CD4-positive, alpha-beta T cell (primary cell): ENCODE measurements at regions not wholly inside any gene's neighbourhood (a gene's known extent, or its start where the extent isn't known, plus 50 kb on each side); places are given as distances from the start of the nearest gene placed in this dataset.

Experiments used
- ATAC-seq: fragments of 200-7000 bp; cut with Tn5 transposase; one replicate; pipeline ENCODE4 v1.10.0; 2022; ENCODE audit warnings: mild to moderate bottlenecking; ENCODE audit not compliant: poor library complexity
- CTCF ChIA-PET: fragments of 350-600 bp; sonication (Branson Sonifier 250); formaldehyde crosslinking; loops from one replicate; lab custom pipeline; 2021; ENCODE audit warnings: antibody characterized with exemption, inconsistent platforms; lab: Charles Lee
- POLR2A ChIA-PET: fragments of 350-600 bp; sonication (Branson Sonifier 250); formaldehyde crosslinking; loops from one replicate; lab custom pipeline; 2021; ENCODE audit warnings: antibody characterized with exemption, inconsistent platforms; lab: Charles Lee
- DNase-seq, 14 experiments: peaks; one replicate each; pipeline ENCODE4 v3.0.0-alpha.2; 2013 to 2020; ENCODE audit warnings: mixed read lengths in 2 of 14
- H3K27ac ChIP-seq, 2 donors: one replicate each; pipeline versions ENCODE4 v1.5.1 to v1.7.0; 2013; ENCODE audit warnings: low read length in 2 of 2, low read depth in 1 of 2, mild to moderate bottlenecking in 1 of 2
- H3K27me3 ChIP-seq, 2 experiments: 1 replicate in 1 of 2; 2 replicates in 1 of 2; pipeline versions ENCODE4 v1.6.1 to v1.7.0; 2013; ENCODE audit warnings: low read length in 2 of 2, control low read depth in 1 of 2, mild to moderate bottlenecking in 1 of 2, moderate library complexity in 1 of 2; ENCODE audit not compliant: insufficient read depth in 2 of 2, control insufficient read depth in 1 of 2
- H3K36me3 ChIP-seq: one replicate; pipeline ENCODE4 v1.6.1; 2013; ENCODE audit warnings: low read length, control low read depth; ENCODE audit not compliant: insufficient read depth
- H3K4me1 ChIP-seq: one replicate; pipeline ENCODE4 v1.6.1; 2013; ENCODE audit warnings: low read length, control low read depth; ENCODE audit not compliant: insufficient read depth
- H3K4me3 ChIP-seq: one replicate; pipeline ENCODE4 v1.5.1; 2013; ENCODE audit warnings: mild to moderate bottlenecking, low read length, moderate library complexity
- H3K9me3 ChIP-seq, 2 experiments: 1 replicate in 1 of 2; 2 replicates in 1 of 2; pipeline versions ENCODE4 v1.6.1 to v1.7.0; 2013; ENCODE audit warnings: low read length in 2 of 2, mild to moderate bottlenecking in 2 of 2, control low read depth in 1 of 2, moderate library complexity in 1 of 2; ENCODE audit not compliant: control insufficient read depth in 1 of 2, insufficient read depth in 1 of 2
- H3K27ac Mint-ChIP-seq: one replicate; pipeline ENCODE4 v1.8.0; 2020; ENCODE audit warnings: mixed read lengths
- H3K27me3 Mint-ChIP-seq: one replicate; pipeline ENCODE4 v1.8.0; 2021; ENCODE audit warnings: mixed read lengths
- H3K36me3 Mint-ChIP-seq: one replicate; pipeline ENCODE4 v1.8.0; 2021; ENCODE audit warnings: low read depth, mixed read lengths
- H3K4me1 Mint-ChIP-seq: one replicate; pipeline ENCODE4 v1.8.0; 2021; ENCODE audit warnings: low read depth, mixed read lengths
- H3K4me3 Mint-ChIP-seq: one replicate; pipeline ENCODE4 v1.8.0; 2020; ENCODE audit warnings: mild to moderate bottlenecking, mixed read lengths
- H3K9me3 Mint-ChIP-seq: one replicate; pipeline ENCODE4 v1.8.0; 2020; ENCODE audit warnings: mixed read lengths
- CTCF ChIP-seq: fragments of 200-600 bp; IDR thresholded peaks from one replicate; pipeline ENCODE4 v1.8.0; 2022; ENCODE audit warnings: antibody characterized with exemption, mild to moderate bottlenecking
- intact Hi-C, 2 experiments: fragments of 100-400 bp; cut with DNase I in 1 of 2; cut with micrococcal nuclease in 1 of 2; formaldehyde crosslinking; loops; one replicate each; pipeline versions ENCODE4 v1.15.1 to v1.9.0; 2023 to 2025; cut with DNase I, micrococcal nuclease

GRCh38 chr2:65812887-65813286, 380.5 kb upstream of the SPRED2 start:
- Mint-ChIP-seq H3K4me1 (no peaks in the 10 kb centered on the region), H3K36me3 (no peaks in the 10 kb centered on the region), H3K9me3 (peaks cover 6% of the 10 kb centered on the region), H3K4me3 (no peak overlapping the region), H3K27me3 (no peaks in the 10 kb centered on the region), H3K27ac (no peak overlapping the region)
- ATAC-seq (no peak), DNase-seq (no peak)
- no peaks in the 10 kb centered on the region for H3K27me3 ChIP-seq
- H3K4me1 ChIP-seq, result no peaks in the 10 kb centered on the region
- ChIA-PET POLR2A (no interaction called here), CTCF (no interaction called here)
- intact Hi-C loops, result no loop called here
- no peaks in the 10 kb centered on the region for H3K36me3 ChIP-seq
- no peak overlapping the region for H3K4me3 ChIP-seq
- no peak overlapping the region for H3K27ac ChIP-seq
- peaks cover 0 to 2% of the 10 kb centered on the region in 2 experiments for H3K9me3 ChIP-seq
- no peak for TF ChIP-seq CTCF

DNA sequence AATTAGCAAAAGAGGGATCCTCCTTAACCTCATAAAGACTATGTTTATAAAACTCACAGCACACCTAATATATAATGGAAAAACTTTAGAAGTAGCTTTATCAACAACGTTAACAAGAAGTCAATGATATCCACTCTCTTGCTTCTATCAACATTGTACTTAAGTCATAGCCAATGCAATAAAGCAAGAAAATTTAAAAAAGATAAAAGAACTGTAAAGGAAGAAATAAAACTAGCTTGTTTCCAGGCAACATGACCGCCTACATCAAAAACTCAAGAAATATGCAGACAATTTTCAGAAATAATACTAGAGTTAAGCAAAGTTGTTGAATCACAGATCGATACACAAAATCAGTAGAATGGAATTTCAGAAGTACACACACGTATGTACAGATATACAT, 375.5 kb upstream of the SPRED2 start:
- no peak overlapping the region for H3K4me3 Mint-ChIP-seq
- no peaks in the 10 kb centered on the region for H3K4me1 Mint-ChIP-seq
- peaks cover 16% of the 10 kb centered on the region for H3K9me3 Mint-ChIP-seq
- no peak overlapping the region for H3K27ac Mint-ChIP-seq
- Histone ChIP-seq H3K36me3 (no peaks in the 10 kb centered on the region), H3K4me3 (no peak overlapping the region), H3K27ac (no peak overlapping the region), H3K4me1 (no peaks in the 10 kb centered on the region), H3K9me3 (peaks cover 0 to 10% of the 10 kb centered on the region in 2 experiments), H3K27me3 (no peaks in the 10 kb centered on the region)
- ATAC-seq (no peak), DNase-seq (no peak)
- ChIA-PET POLR2A (no interaction called here), CTCF (no interaction called here)
- intact Hi-C loops, result no loop called here
- no peaks in the 10 kb centered on the region for H3K27me3 Mint-ChIP-seq
- TF ChIP-seq CTCF, result no peak
- no peaks in the 10 kb centered on the region for H3K36me3 Mint-ChIP-seq

DNA sequence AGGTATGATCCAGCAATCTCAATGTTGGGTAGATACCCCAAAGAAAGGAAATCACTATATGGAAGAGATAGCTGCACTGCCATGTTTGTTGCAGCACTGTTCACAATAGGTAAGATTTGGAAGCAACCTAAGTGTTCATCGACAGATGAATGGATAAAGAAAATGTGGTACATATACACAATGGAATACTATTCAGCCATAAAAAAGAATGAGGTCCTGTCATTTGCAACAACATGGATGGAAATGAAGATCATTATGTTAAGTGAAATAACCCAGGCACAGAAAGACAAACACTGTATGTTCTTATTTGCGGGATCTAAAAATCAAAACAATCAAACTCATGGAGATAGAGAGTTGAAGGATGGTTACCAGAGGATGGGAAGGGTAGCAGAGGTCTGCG, 372.4 kb upstream of the SPRED2 start:
- no peak for DNase-seq
- no peak overlapping the region for H3K4me3 ChIP-seq
- H3K4me1 ChIP-seq, result no peaks in the 10 kb centered on the region
- H3K27me3 Mint-ChIP-seq, result no peaks in the 10 kb centered on the region
- H3K27ac ChIP-seq, result no peak overlapping the region
- intact Hi-C loops, result no loop called here
- no peaks in the 10 kb centered on the region for H3K36me3 ChIP-seq
- POLR2A ChIA-PET, result no interaction called here
- H3K27me3 ChIP-seq, result no peaks in the 10 kb centered on the region
- CTCF ChIA-PET, result no interaction called here
- no peak for ATAC-seq
- peaks cover 14% of the 10 kb centered on the region for H3K9me3 Mint-ChIP-seq
- peaks cover 0 to 10% of the 10 kb centered on the region in 2 experiments for H3K9me3 ChIP-seq
- H3K27ac Mint-ChIP-seq, result no peak overlapping the region
- no peaks in the 10 kb centered on the region for H3K4me1 Mint-ChIP-seq
- no peak overlapping the region for H3K4me3 Mint-ChIP-seq
- no peak for TF ChIP-seq CTCF
- no peaks in the 10 kb centered on the region for H3K36me3 Mint-ChIP-seq
